ENCODE measurements at regions not wholly inside any gene's neighbourhood (a gene's known extent, or its start where the extent isn't known, plus 50 kb on each side); places are given as distances from the start of the nearest gene placed in this dataset.

GRCh38 chr4:79223993-79224776, 101.7 kb downstream of the NAA11 start:
- TF ChIP-seq, protein P1, sequence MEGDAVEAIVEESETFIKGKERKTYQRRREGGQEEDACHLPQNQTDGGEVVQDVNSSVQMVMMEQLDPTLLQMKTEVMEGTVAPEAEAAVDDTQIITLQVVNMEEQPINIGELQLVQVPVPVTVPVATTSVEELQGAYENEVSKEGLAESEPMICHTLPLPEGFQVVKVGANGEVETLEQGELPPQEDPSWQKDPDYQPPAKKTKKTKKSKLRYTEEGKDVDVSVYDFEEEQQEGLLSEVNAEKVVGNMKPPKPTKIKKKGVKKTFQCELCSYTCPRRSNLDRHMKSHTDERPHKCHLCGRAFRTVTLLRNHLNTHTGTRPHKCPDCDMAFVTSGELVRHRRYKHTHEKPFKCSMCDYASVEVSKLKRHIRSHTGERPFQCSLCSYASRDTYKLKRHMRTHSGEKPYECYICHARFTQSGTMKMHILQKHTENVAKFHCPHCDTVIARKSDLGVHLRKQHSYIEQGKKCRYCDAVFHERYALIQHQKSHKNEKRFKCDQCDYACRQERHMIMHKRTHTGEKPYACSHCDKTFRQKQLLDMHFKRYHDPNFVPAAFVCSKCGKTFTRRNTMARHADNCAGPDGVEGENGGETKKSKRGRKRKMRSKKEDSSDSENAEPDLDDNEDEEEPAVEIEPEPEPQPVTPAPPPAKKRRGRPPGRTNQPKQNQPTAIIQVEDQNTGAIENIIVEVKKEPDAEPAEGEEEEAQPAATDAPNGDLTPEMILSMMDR (conservative IDR thresholded peaks at IDR 0.05; ENCODE audit: low read length) = no peak
- no peak for TF ChIP-seq EZH2phosphoT487 (IDR thresholded peaks at IDR 0.05; ENCODE audit: borderline replicate concordance, low read depth, low read length)

All from OCI-LY7 (cell line).